Epidermal melanocyte (primary cell): ENCODE measurements at regions not wholly inside any gene's neighbourhood (a gene's known extent, or its start where the extent isn't known, plus 50 kb on each side); places are given as distances from the start of the nearest gene placed in this dataset.
"Not testable (repeated sequence)": the region's sequence is repeated elsewhere in the genome, so short reads cannot be mapped to it uniquely, and the experiment has no call there.

Experiments used
- DNase-seq: peaks from one replicate; pipeline ENCODE4 v3.0.0; 2011; ENCODE audit warnings: low spot score; ENCODE audit not compliant: insufficient read length

- DNase-seq = no peak
Observed at GRCh38 chrY:7879245-7879644, 967.7 kb upstream of the AMELY start.

GRCh38 chrY:7878719-7879118 is 967.2 kb upstream of the AMELY start:
- no peak for DNase-seq

GRCh38 chrY:7877458-7877857 is 965.9 kb upstream of the AMELY start:
- no peak for DNase-seq

- DNase-seq = no peak
Observed at GRCh38 chrY:7874080-7874479, 962.5 kb upstream of the AMELY start.

- DNase-seq = no peak
Observed at GRCh38 chrY:7871304-7871932, 959.9 kb upstream of the AMELY start.

GRCh38 chrY:7866976-7867375 is 955.4 kb upstream of the AMELY start:
- no peak for DNase-seq

GRCh38 chrY:7860781-7861614 is 949.4 kb upstream of the AMELY start:
- DNase-seq = no peak

- no peak for DNase-seq
Observed at GRCh38 chrY:7850191-7850590, 938.6 kb upstream of the AMELY start.

GRCh38 chrY:7845776-7846175 is 934.2 kb upstream of the AMELY start:
- DNase-seq = no peak

GRCh38 chrY:7837046-7837445 is 925.5 kb upstream of the AMELY start:
- DNase-seq = no peak

GRCh38 chrY:7836366-7836765 is 924.8 kb upstream of the AMELY start:
- DNase-seq = no peak

GRCh38 chrY:7835416-7835815 is 923.9 kb upstream of the AMELY start:
- DNase-seq = no peak

GRCh38 chrY:7834284-7834683 is 922.7 kb upstream of the AMELY start:
- DNase-seq = no peak

- not testable (repeated sequence) for DNase-seq
Observed at GRCh38 chrY:7830881-7831280, 919.3 kb upstream of the AMELY start.

- DNase-seq = no peak
Observed at GRCh38 chrY:7826533-7826932, 915.0 kb upstream of the AMELY start.

GRCh38 chrY:7825874-7826273 is 914.3 kb upstream of the AMELY start:
- DNase-seq = no peak

- no peak for DNase-seq
Observed at GRCh38 chrY:7821295-7822035, 909.9 kb upstream of the AMELY start.

- no peak for DNase-seq
Observed at GRCh38 chrY:7818924-7819323, 907.4 kb upstream of the AMELY start.

GRCh38 chrY:7816567-7816966 is 905.0 kb upstream of the AMELY start:
- DNase-seq = no peak

GRCh38 chrY:7815921-7816320 is 904.4 kb upstream of the AMELY start:
- no peak for DNase-seq

GRCh38 chrY:7815285-7815684 is 903.7 kb upstream of the AMELY start:
- DNase-seq = no peak

GRCh38 chrY:7814361-7814760 is 902.8 kb upstream of the AMELY start:
- DNase-seq = no peak
